HepG2 (cell line): ENCODE measurements at regions not wholly inside any gene's neighbourhood (a gene's known extent, or its start where the extent isn't known, plus 50 kb on each side); places are given as distances from the start of the nearest gene placed in this dataset.
"Not testable (repeated sequence)": the region's sequence is repeated elsewhere in the genome, so short reads cannot be mapped to it uniquely, and the experiment has no call there.

Source experiments
- BHLHE40 ChIP-seq: IDR thresholded peaks from 2 replicates; pipeline ENCODE4 v1.6.1; 2011; ENCODE audit warnings: low read length, improper control_type of control experiment
- HNF1A ChIP-seq, 2 experiments: sonication (generic) in 1 of 2; formaldehyde crosslinking in 1 of 2; IDR thresholded peaks; 2 replicates each; pipeline versions ENCODE4 v1.4.0 to v1.6.1; 2016 to 2020; ENCODE audit warnings: borderline replicate concordance in 1 of 2, low read depth in 1 of 2, mild to moderate bottlenecking in 1 of 2, missing genetic modification reagents in 1 of 2
- HNF4A ChIP-seq: sonication (generic); formaldehyde crosslinking; IDR thresholded peaks from 2 replicates; pipeline ENCODE4 v1.4.0; 2020; ENCODE audit warnings: missing genetic modification reagents
- HOXA3 ChIP-seq: sonication (generic); formaldehyde crosslinking; IDR thresholded peaks from 2 replicates; pipeline ENCODE4 v1.5.0; 2020; ENCODE audit warnings: missing genetic modification reagents
- LCORL ChIP-seq, 2 experiments: fragments of 450-650 bp in 1 of 2; sonication (generic) in 1 of 2; formaldehyde crosslinking in 1 of 2; IDR thresholded peaks; 2 replicates each; pipeline versions ENCODE4 v1.5.0 to v1.6.1; 2017 to 2020; ENCODE audit warnings: antibody characterized with exemption in 1 of 2, missing genetic modification reagents in 1 of 2
- MED1 ChIP-seq: sonication (generic); formaldehyde crosslinking; IDR thresholded peaks from 2 replicates; pipeline ENCODE4 v1.4.0; 2020; ENCODE audit warnings: missing genetic modification reagents
- SOX13 ChIP-seq, 3 experiments: fragments of 450-650 bp in 1 of 3; sonication (generic) in 1 of 3; formaldehyde crosslinking in 1 of 3; IDR thresholded peaks in 2 of 3; conservative IDR thresholded peaks in 1 of 3; 2 replicates each; pipeline versions ENCODE4 v1.5.0 to v1.6.1; 2016 to 2020; ENCODE audit warnings: antibody characterized with exemption in 1 of 3, mild to moderate bottlenecking in 1 of 3, missing compliant biosample characterization in 1 of 3, missing genetic modification reagents in 1 of 3, moderate library complexity in 1 of 3
- SOX5 ChIP-seq: IDR thresholded peaks from 2 replicates; pipeline ENCODE4 v1.6.1; 2016; ENCODE audit warnings: borderline replicate concordance
- SOX6 ChIP-seq, 2 experiments: fragments of 450-650 bp in 1 of 2; sonication (generic) in 1 of 2; formaldehyde crosslinking in 1 of 2; IDR thresholded peaks; 2 replicates each; pipeline versions ENCODE4 v1.4.0 to v1.6.1; 2017 to 2020; ENCODE audit warnings: antibody characterized with exemption in 1 of 2, mild to moderate bottlenecking in 1 of 2, missing genetic modification reagents in 1 of 2
- TARDBP ChIP-seq: sonication (generic); formaldehyde crosslinking; IDR thresholded peaks from 2 replicates; pipeline ENCODE4 v1.8.0; 2022; ENCODE audit warnings: mild to moderate bottlenecking, missing genetic modification reagents
- TCF12 ChIP-seq, 2 experiments: fragments of 450-650 bp in 1 of 2; sonication (generic) in 1 of 2; formaldehyde crosslinking in 1 of 2; IDR thresholded peaks; 2 replicates each; pipeline versions ENCODE4 v1.6.1 to v1.8.0; 2017 to 2022; ENCODE audit warnings: antibody characterized with exemption in 1 of 2, mild to moderate bottlenecking in 1 of 2, missing genetic modification reagents in 1 of 2, moderate library complexity in 1 of 2
- ZNF317 ChIP-seq: sonication (generic); formaldehyde crosslinking; IDR thresholded peaks from 2 replicates; pipeline ENCODE4 v1.5.0; 2020; ENCODE audit warnings: mild to moderate bottlenecking, missing genetic modification reagents
- ZNF691 ChIP-seq: sonication (generic); formaldehyde crosslinking; IDR thresholded peaks from 2 replicates; pipeline ENCODE4 v1.4.0; 2020; ENCODE audit warnings: missing genetic modification reagents, low read depth, mild to moderate bottlenecking, borderline replicate concordance
- TF ChIP-seq, protein P1 (sequence below): sonication (generic); formaldehyde crosslinking; IDR thresholded peaks from 2 replicates; pipeline ENCODE4 v1.5.1; 2020; ENCODE audit warnings: mild to moderate bottlenecking, missing genetic modification reagents, borderline replicate concordance

GRCh38 chr16:88245241-88246081, 137.3 kb upstream of the ZNF469 start (continued):
- TF ChIP-seq HNF1A (IDR thresholded peaks at IDR 0.05; ENCODE audit: low read depth); TCF12 (IDR thresholded peaks at IDR 0.05); SOX6 (IDR thresholded peaks at IDR 0.05); LCORL (IDR thresholded peaks at IDR 0.05): not testable (repeated sequence)
- TF ChIP-seq HNF1A (CRISPR knock-in tag; IDR thresholded peaks at IDR 0.05; ENCODE audit: borderline replicate concordance) (0 out of 2 replicates have a peak, but pooled peaks have one; percentile 23), TCF12 (CRISPR knock-in tag; IDR thresholded peaks at IDR 0.05) (0 out of 2 replicates have a peak, but pooled peaks have one; percentile 32), MED1 (CRISPR knock-in tag) (0 out of 2 replicates have a peak, but pooled peaks have one; percentile 29), TARDBP (0 out of 2 replicates have a peak, but pooled peaks have one; percentile 23), SOX5 (CRISPR knock-in tag) (peak; percentile 66; the same call in 1 of the 2 replicates), SOX6 (CRISPR knock-in tag; IDR thresholded peaks at IDR 0.05) (peak; percentile 42; the same call in 1 of the 2 replicates), LCORL (CRISPR knock-in tag; IDR thresholded peaks at IDR 0.05) (peak; percentile 51; the same call in 1 of the 2 replicates), HNF4A (CRISPR knock-in tag) (peak; percentile 38; the same call in 1 of the 2 replicates), BHLHE40 (peak; percentile 20; the same call in 1 of the 2 replicates), SOX13 (IDR thresholded peaks at IDR 0.05) (peak; percentile 28; the same call in 1 of the 2 replicates), SOX13 (CRISPR knock-in tag; conservative IDR thresholded peaks at IDR 0.05 in 1 of 2, IDR thresholded peaks at IDR 0.05 in 1 of 2) (peak in 1 of 2 experiments; percentile 27; a peak in 1 of 4 replicates), ZNF317 (CRISPR knock-in tag) (0 out of 2 replicates have a peak, but pooled peaks have one; percentile 32), HOXA3 (CRISPR knock-in tag) (peak; percentile 30; the same call in 1 of the 2 replicates), ZNF691 (0 out of 2 replicates have a peak, but pooled peaks have one; percentile 33)
- TF ChIP-seq, protein P1, sequence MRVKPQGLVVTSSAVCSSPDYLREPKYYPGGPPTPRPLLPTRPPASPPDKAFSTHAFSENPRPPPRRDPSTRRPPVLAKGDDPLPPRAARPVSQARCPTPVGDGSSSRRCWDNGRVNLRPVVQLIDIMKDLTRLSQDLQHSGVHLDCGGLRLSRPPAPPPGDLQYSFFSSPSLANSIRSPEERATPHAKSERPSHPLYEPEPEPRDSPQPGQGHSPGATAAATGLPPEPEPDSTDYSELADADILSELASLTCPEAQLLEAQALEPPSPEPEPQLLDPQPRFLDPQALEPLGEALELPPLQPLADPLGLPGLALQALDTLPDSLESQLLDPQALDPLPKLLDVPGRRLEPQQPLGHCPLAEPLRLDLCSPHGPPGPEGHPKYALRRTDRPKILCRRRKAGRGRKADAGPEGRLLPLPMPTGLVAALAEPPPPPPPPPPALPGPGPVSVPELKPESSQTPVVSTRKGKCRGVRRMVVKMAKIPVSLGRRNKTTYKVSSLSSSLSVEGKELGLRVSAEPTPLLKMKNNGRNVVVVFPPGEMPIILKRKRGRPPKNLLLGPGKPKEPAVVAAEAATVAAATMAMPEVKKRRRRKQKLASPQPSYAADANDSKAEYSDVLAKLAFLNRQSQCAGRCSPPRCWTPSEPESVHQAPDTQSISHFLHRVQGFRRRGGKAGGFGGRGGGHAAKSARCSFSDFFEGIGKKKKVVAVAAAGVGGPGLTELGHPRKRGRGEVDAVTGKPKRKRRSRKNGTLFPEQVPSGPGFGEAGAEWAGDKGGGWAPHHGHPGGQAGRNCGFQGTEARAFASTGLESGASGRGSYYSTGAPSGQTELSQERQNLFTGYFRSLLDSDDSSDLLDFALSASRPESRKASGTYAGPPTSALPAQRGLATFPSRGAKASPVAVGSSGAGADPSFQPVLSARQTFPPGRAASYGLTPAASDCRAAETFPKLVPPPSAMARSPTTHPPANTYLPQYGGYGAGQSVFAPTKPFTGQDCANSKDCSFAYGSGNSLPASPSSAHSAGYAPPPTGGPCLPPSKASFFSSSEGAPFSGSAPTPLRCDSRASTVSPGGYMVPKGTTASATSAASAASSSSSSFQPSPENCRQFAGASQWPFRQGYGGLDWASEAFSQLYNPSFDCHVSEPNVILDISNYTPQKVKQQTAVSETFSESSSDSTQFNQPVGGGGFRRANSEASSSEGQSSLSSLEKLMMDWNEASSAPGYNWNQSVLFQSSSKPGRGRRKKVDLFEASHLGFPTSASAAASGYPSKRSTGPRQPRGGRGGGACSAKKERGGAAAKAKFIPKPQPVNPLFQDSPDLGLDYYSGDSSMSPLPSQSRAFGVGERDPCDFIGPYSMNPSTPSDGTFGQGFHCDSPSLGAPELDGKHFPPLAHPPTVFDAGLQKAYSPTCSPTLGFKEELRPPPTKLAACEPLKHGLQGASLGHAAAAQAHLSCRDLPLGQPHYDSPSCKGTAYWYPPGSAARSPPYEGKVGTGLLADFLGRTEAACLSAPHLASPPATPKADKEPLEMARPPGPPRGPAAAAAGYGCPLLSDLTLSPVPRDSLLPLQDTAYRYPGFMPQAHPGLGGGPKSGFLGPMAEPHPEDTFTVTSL (CRISPR knock-in tag): 0 out of 2 replicates have a peak, but pooled peaks have one; percentile 43
